ENCODE measurements at regions not wholly inside any gene's neighbourhood (a gene's known extent, or its start where the extent isn't known, plus 50 kb on each side); places are given as distances from the start of the nearest gene placed in this dataset.

GRCh38 chr16:51497541-51498211, 346.6 kb upstream of the SALL1 start:
- TF ChIP-seq SPI1 (IDR thresholded peaks at IDR 0.05; ENCODE audit: borderline replicate concordance, low read depth) (no peak), CTCF (IDR thresholded peaks at IDR 0.05; ENCODE audit: insufficient read depth, low read length) (no peak), POLR2AphosphoS5 (IDR thresholded peaks at IDR 0.05; ENCODE audit: low read depth) (no peak), REST (IDR thresholded peaks at IDR 0.05; ENCODE audit: insufficient replicate concordance, low read depth) (no peak), GABPA (IDR thresholded peaks at IDR 0.05; ENCODE audit: low read depth) (no peak)
- DNase-seq (ENCODE audit: low read depth in 1 of 2, low spot score in 1 of 2): no peak
- Histone ChIP-seq H3K27me3 (ENCODE audit: insufficient read depth, poor library complexity, severe bottlenecking) (no peaks in the 10 kb centered on the region), H3K4me3 (replicated peaks; ENCODE audit: insufficient read depth, low read length) (no peak overlapping the region), H3K27ac (replicated peaks) (no peak overlapping the region)

GRCh38 chr16:51490866-51491265, 339.8 kb upstream of the SALL1 start:
- no peak for DNase-seq (ENCODE audit: low read depth in 1 of 2, low spot score in 1 of 2)
- Histone ChIP-seq H3K27ac (replicated peaks) (no peak overlapping the region), H3K27me3 (ENCODE audit: insufficient read depth, poor library complexity, severe bottlenecking) (no peaks in the 10 kb centered on the region), H3K4me3 (replicated peaks; ENCODE audit: insufficient read depth, low read length) (no peak overlapping the region)
- TF ChIP-seq CTCF (IDR thresholded peaks at IDR 0.05; ENCODE audit: insufficient read depth, low read length) (no peak), GABPA (IDR thresholded peaks at IDR 0.05; ENCODE audit: low read depth) (no peak), REST (IDR thresholded peaks at IDR 0.05; ENCODE audit: insufficient replicate concordance, low read depth) (no peak), SPI1 (IDR thresholded peaks at IDR 0.05; ENCODE audit: borderline replicate concordance, low read depth) (no peak), POLR2AphosphoS5 (IDR thresholded peaks at IDR 0.05; ENCODE audit: low read depth) (no peak)

GRCh38 chr16:51487880-51488279, 336.8 kb upstream of the SALL1 start:
- Histone ChIP-seq H3K4me3 (replicated peaks; ENCODE audit: insufficient read depth, low read length) (no peak overlapping the region), H3K27me3 (ENCODE audit: insufficient read depth, poor library complexity, severe bottlenecking) (no peaks in the 10 kb centered on the region), H3K27ac (replicated peaks) (no peak overlapping the region)
- no peak for TF ChIP-seq GABPA (IDR thresholded peaks at IDR 0.05; ENCODE audit: low read depth)
- no peak for TF ChIP-seq POLR2AphosphoS5 (IDR thresholded peaks at IDR 0.05; ENCODE audit: low read depth)
- no peak for TF ChIP-seq CTCF (IDR thresholded peaks at IDR 0.05; ENCODE audit: insufficient read depth, low read length)
- no peak for TF ChIP-seq REST (IDR thresholded peaks at IDR 0.05; ENCODE audit: insufficient replicate concordance, low read depth)
- TF ChIP-seq SPI1 (IDR thresholded peaks at IDR 0.05; ENCODE audit: borderline replicate concordance, low read depth): no peak
- no peak for DNase-seq (ENCODE audit: low read depth in 1 of 2, low spot score in 1 of 2)

All from HL-60 (cell line).